ENCODE measurements at regions not wholly inside any gene's neighbourhood (a gene's known extent, or its start where the extent isn't known, plus 50 kb on each side); places are given as distances from the start of the nearest gene placed in this dataset.

- H3K9me3 ChIP-seq, result no peaks in the 10 kb centered on the region
- H3K27me3 ChIP-seq, result no peaks in the 10 kb centered on the region
- 71 to 74% methylated on average over 2 of the region's 2 CpGs for WGBS, 2 donors
- no peaks in the 10 kb centered on the region for H3K4me1 ChIP-seq
- H3K36me3 ChIP-seq, result no peaks in the 10 kb centered on the region
- DNase-seq, result no peak
- H3K27ac ChIP-seq, result no peak overlapping the region
- no peak for TF ChIP-seq POLR2AphosphoS5 (IDR thresholded peaks at IDR 0.05)
- TF ChIP-seq POLR2A (IDR thresholded peaks at IDR 0.05), result no peak
- no peak for TF ChIP-seq CTCF (IDR thresholded peaks at IDR 0.05)
- no peak for TF ChIP-seq EP300 (IDR thresholded peaks at IDR 0.05)
- intact Hi-C loops (cut with DNase I), result no loop called here
- no peak overlapping the region for H3K4me3 ChIP-seq
Measured at GRCh38 chr18:53918091-53918490, 306.4 kb downstream of the MBD2 start.

GRCh38 chr18:53911200-53911599, 313.3 kb downstream of the MBD2 start:
- intact Hi-C loops (cut with DNase I), result no loop called here
- Histone ChIP-seq H3K4me3 (no peak overlapping the region), H3K36me3 (no peaks in the 10 kb centered on the region), H3K27me3 (no peaks in the 10 kb centered on the region), H3K4me1 (no peaks in the 10 kb centered on the region), H3K9me3 (no peaks in the 10 kb centered on the region), H3K27ac (no peak overlapping the region)
- no peak for DNase-seq
- 52 to 62% methylated on average over 2 of the region's 2 CpGs for WGBS, 2 donors
- no peak for TF ChIP-seq CTCF (IDR thresholded peaks at IDR 0.05)
- TF ChIP-seq POLR2A (IDR thresholded peaks at IDR 0.05), result no peak
- TF ChIP-seq EP300 (IDR thresholded peaks at IDR 0.05), result no peak

- H3K27me3 ChIP-seq, result no peaks in the 10 kb centered on the region
- H3K36me3 ChIP-seq, result no peaks in the 10 kb centered on the region
- DNase-seq, result no peak
- TF ChIP-seq POLR2AphosphoS5 (IDR thresholded peaks at IDR 0.05) (no peak), CTCF (IDR thresholded peaks at IDR 0.05) (no peak), EP300 (IDR thresholded peaks at IDR 0.05) (no peak), POLR2A (IDR thresholded peaks at IDR 0.05) (no peak)
- 56 to 59% methylated on average over 4 of the region's 4 CpGs for WGBS, 2 donors
- no peak overlapping the region for H3K4me3 ChIP-seq
- H3K4me1 ChIP-seq, result no peaks in the 10 kb centered on the region
- no peak overlapping the region for H3K27ac ChIP-seq
- intact Hi-C loops (cut with DNase I), result no loop called here
- H3K9me3 ChIP-seq, result no peaks in the 10 kb centered on the region
Measured at GRCh38 chr18:53909668-53910067, 314.8 kb downstream of the MBD2 start.

- intact Hi-C loops (cut with DNase I), result no loop called here
- Histone ChIP-seq H3K4me1 (no peaks in the 10 kb centered on the region), H3K36me3 (no peaks in the 10 kb centered on the region), H3K4me3 (no peak overlapping the region), H3K9me3 (no peaks in the 10 kb centered on the region), H3K27me3 (no peaks in the 10 kb centered on the region), H3K27ac (no peak overlapping the region)
- TF ChIP-seq POLR2AphosphoS5 (IDR thresholded peaks at IDR 0.05), result no peak
- TF ChIP-seq POLR2A (IDR thresholded peaks at IDR 0.05), result no peak
- TF ChIP-seq EP300 (IDR thresholded peaks at IDR 0.05), result no peak
- no peak for TF ChIP-seq CTCF (IDR thresholded peaks at IDR 0.05)
- no peak for DNase-seq
Measured at GRCh38 chr18:53907921-53908320, 316.5 kb downstream of the MBD2 start.

GRCh38 chr18:53906681-53907080, 317.8 kb downstream of the MBD2 start:
- Histone ChIP-seq H3K27ac (no peak overlapping the region), H3K36me3 (no peaks in the 10 kb centered on the region), H3K27me3 (no peaks in the 10 kb centered on the region), H3K9me3 (no peaks in the 10 kb centered on the region), H3K4me3 (no peak overlapping the region), H3K4me1 (no peaks in the 10 kb centered on the region)
- DNase-seq, result no peak
- no peak for TF ChIP-seq CTCF (IDR thresholded peaks at IDR 0.05)
- no peak for TF ChIP-seq POLR2AphosphoS5 (IDR thresholded peaks at IDR 0.05)
- TF ChIP-seq EP300 (IDR thresholded peaks at IDR 0.05), result no peak
- no peak for TF ChIP-seq POLR2A (IDR thresholded peaks at IDR 0.05)
- WGBS, 2 donors, result 82 to 90% methylated on average over 2 of the region's 2 CpGs
- intact Hi-C loops (cut with DNase I), result no loop called here
